SK-N-SH treated with all-trans-retinoic acid at 6 μM for 48 hours (cell line): ENCODE measurements at regions not wholly inside any gene's neighbourhood (a gene's known extent, or its start where the extent isn't known, plus 50 kb on each side); places are given as distances from the start of the nearest gene placed in this dataset.

Source experiments
- ATAC-seq: fragments of 200-7000 bp; cut with Tn5 transposase; 3 replicates; pipeline ENCODE4 v1.9.1; 2020; ENCODE audit warnings: mild to moderate bottlenecking, moderate library complexity
- ARNTL ChIP-seq: fragments of 450-650 bp; formaldehyde crosslinking; IDR thresholded peaks from 2 replicates; pipeline ENCODE4 v1.5.0; 2020; ENCODE audit warnings: low read depth, mild to moderate bottlenecking, moderate library complexity, borderline replicate concordance
- CREB5 ChIP-seq: fragments of 250-450 bp; sonication (Bioruptor Pico); IDR thresholded peaks from 2 replicates; pipeline ENCODE4 v1.5.1; 2020; ENCODE audit warnings: low read depth, mild to moderate bottlenecking, moderate library complexity
- CSRNP3 ChIP-seq: fragments of 250-450 bp; sonication (Bioruptor Pico); IDR thresholded peaks from 2 replicates; pipeline ENCODE4 v1.5.1; 2021; ENCODE audit warnings: mild to moderate bottlenecking, moderate library complexity
- GLIS3 ChIP-seq: fragments of 250-450 bp; sonication (Bioruptor Pico); IDR thresholded peaks from 2 replicates; pipeline ENCODE4 v1.5.0; 2020; ENCODE audit warnings: mild to moderate bottlenecking, moderate library complexity
- ISL1 ChIP-seq: fragments of 250-450 bp; sonication (Bioruptor Pico); IDR thresholded peaks from 2 replicates; pipeline ENCODE4 v2.1.2; 2022; ENCODE audit warnings: mild to moderate bottlenecking, moderate library complexity
- OSR1 ChIP-seq: fragments of 250-450 bp; sonication (Bioruptor Pico); IDR thresholded peaks from 2 replicates; pipeline ENCODE4 v1.8.0; 2022; ENCODE audit warnings: moderate library complexity, mild to moderate bottlenecking, inconsistent platforms
- PPARA ChIP-seq: fragments of 250-450 bp; sonication (Bioruptor Pico); IDR thresholded peaks from 2 replicates; pipeline ENCODE4 v1.5.0; 2020; ENCODE audit warnings: mild to moderate bottlenecking, borderline replicate concordance
- SNAI2 ChIP-seq: fragments of 250-450 bp; sonication (Bioruptor Pico); IDR thresholded peaks from 2 replicates; pipeline ENCODE4 v1.5.0; 2020; ENCODE audit warnings: mild to moderate bottlenecking, moderate library complexity
- TCF4 ChIP-seq: fragments of 250-450 bp; sonication (Bioruptor Pico); IDR thresholded peaks from 2 replicates; pipeline ENCODE4 v1.8.0; 2021; ENCODE audit warnings: mild to moderate bottlenecking, moderate library complexity, borderline replicate concordance
- TOX ChIP-seq: fragments of 250-450 bp; sonication (Bioruptor Pico); IDR thresholded peaks from 2 replicates; pipeline ENCODE4 v1.8.0; 2021; ENCODE audit warnings: mild to moderate bottlenecking, moderate library complexity, borderline replicate concordance
- ZC3H10 ChIP-seq: fragments of 250-450 bp; sonication (Bioruptor Pico); IDR thresholded peaks from 2 replicates; pipeline ENCODE4 v1.5.1; 2021; ENCODE audit warnings: mild to moderate bottlenecking, moderate library complexity
- ZFP3 ChIP-seq: fragments of 250-450 bp; sonication (Bioruptor Pico); IDR thresholded peaks from 2 replicates; pipeline ENCODE4 v1.5.0; 2020; ENCODE audit warnings: mild to moderate bottlenecking, moderate library complexity
- ZFP30 ChIP-seq: fragments of 450-650 bp; formaldehyde crosslinking; IDR thresholded peaks from 2 replicates; pipeline ENCODE4 v1.5.0; 2022; ENCODE audit warnings: mild to moderate bottlenecking, moderate library complexity
- ZNF565 ChIP-seq: fragments of 450-650 bp; formaldehyde crosslinking; conservative IDR thresholded peaks from 2 replicates; pipeline ENCODE4 v1.5.0; 2020; ENCODE audit warnings: low read depth, mild to moderate bottlenecking, moderate library complexity
- TF ChIP-seq, protein P1 (sequence below): fragments of 250-450 bp; sonication (Bioruptor Pico); IDR thresholded peaks from 2 replicates; pipeline ENCODE4 v1.8.0; 2021; ENCODE audit warnings: low read depth, mild to moderate bottlenecking, moderate library complexity, borderline replicate concordance
- TF ChIP-seq, protein P2 (sequence below): fragments of 250-450 bp; sonication (Bioruptor Pico); IDR thresholded peaks from 2 replicates; pipeline ENCODE4 v1.8.0; 2020; ENCODE audit warnings: mild to moderate bottlenecking, moderate library complexity, borderline replicate concordance
- TF ChIP-seq, protein P3 (sequence below): fragments of 250-450 bp; sonication (Bioruptor Pico); IDR thresholded peaks from 2 replicates; pipeline ENCODE4 v1.5.0; 2020; ENCODE audit warnings: mild to moderate bottlenecking, moderate library complexity

GRCh38 chr13:99053636-99054233, 75.9 kb upstream of the DOCK9 start:
- ATAC-seq = peak; percentile 32; the same call in 2 of the 3 replicates

DNA sequence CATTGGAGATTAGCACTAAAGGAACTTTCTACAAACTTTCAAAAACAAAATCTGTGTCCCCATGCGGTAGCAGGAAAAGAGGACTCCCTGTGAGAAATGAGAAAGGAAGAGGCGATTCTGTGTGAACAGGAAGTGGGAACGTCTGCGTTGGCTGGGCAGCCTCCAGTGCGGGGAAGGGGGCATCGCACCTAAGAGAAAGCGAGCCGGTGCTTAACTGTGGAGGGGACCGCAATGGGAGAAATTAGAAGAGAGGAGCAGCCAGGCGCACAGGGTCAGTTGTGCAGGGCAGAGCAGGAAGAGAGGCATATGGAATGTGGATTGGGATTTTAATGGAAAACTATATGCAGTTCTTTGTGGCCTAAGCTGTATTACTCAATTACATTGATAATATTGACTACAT, 77.4 kb upstream of the DOCK9 start:
- no peak for TF ChIP-seq GLIS3 (CRISPR knock-in tag)
- no peak for ATAC-seq

More at GRCh38 chr13:99053636-99054233, 75.9 kb upstream of the DOCK9 start:
- no peak for TF ChIP-seq OSR1 (CRISPR knock-in tag)
- no peak for TF ChIP-seq CSRNP3 (CRISPR knock-in tag)
- no peak for TF ChIP-seq TCF4 (CRISPR knock-in tag)
- TF ChIP-seq ZNF565 (CRISPR knock-in tag) = no peak
- no peak for TF ChIP-seq CREB5 (CRISPR knock-in tag)
- TF ChIP-seq ZC3H10 (CRISPR knock-in tag) = no peak
- TF ChIP-seq TOX (CRISPR knock-in tag) = no peak
- TF ChIP-seq ARNTL (CRISPR knock-in tag) = no peak
- no peak for TF ChIP-seq ZFP3 (CRISPR knock-in tag)
- TF ChIP-seq, protein P1, sequence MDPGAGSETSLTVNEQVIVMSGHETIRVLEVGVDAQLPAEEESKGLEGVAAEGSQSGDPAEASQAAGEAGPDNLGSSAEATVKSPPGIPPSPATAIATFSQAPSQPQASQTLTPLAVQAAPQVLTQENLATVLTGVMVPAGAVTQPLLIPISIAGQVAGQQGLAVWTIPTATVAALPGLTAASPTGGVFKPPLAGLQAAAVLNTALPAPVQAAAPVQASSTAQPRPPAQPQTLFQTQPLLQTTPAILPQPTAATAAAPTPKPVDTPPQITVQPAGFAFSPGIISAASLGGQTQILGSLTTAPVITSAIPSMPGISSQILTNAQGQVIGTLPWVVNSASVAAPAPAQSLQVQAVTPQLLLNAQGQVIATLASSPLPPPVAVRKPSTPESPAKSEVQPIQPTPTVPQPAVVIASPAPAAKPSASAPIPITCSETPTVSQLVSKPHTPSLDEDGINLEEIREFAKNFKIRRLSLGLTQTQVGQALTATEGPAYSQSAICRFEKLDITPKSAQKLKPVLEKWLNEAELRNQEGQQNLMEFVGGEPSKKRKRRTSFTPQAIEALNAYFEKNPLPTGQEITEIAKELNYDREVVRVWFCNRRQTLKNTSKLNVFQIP (CRISPR knock-in tag) = no peak
- TF ChIP-seq, protein P2, sequence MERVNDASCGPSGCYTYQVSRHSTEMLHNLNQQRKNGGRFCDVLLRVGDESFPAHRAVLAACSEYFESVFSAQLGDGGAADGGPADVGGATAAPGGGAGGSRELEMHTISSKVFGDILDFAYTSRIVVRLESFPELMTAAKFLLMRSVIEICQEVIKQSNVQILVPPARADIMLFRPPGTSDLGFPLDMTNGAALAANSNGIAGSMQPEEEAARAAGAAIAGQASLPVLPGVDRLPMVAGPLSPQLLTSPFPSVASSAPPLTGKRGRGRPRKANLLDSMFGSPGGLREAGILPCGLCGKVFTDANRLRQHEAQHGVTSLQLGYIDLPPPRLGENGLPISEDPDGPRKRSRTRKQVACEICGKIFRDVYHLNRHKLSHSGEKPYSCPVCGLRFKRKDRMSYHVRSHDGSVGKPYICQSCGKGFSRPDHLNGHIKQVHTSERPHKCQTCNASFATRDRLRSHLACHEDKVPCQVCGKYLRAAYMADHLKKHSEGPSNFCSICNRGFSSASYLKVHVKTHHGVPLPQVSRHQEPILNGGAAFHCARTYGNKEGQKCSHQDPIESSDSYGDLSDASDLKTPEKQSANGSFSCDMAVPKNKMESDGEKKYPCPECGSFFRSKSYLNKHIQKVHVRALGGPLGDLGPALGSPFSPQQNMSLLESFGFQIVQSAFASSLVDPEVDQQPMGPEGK = no peak
- no peak for TF ChIP-seq SNAI2 (CRISPR knock-in tag)
- TF ChIP-seq, protein P3, sequence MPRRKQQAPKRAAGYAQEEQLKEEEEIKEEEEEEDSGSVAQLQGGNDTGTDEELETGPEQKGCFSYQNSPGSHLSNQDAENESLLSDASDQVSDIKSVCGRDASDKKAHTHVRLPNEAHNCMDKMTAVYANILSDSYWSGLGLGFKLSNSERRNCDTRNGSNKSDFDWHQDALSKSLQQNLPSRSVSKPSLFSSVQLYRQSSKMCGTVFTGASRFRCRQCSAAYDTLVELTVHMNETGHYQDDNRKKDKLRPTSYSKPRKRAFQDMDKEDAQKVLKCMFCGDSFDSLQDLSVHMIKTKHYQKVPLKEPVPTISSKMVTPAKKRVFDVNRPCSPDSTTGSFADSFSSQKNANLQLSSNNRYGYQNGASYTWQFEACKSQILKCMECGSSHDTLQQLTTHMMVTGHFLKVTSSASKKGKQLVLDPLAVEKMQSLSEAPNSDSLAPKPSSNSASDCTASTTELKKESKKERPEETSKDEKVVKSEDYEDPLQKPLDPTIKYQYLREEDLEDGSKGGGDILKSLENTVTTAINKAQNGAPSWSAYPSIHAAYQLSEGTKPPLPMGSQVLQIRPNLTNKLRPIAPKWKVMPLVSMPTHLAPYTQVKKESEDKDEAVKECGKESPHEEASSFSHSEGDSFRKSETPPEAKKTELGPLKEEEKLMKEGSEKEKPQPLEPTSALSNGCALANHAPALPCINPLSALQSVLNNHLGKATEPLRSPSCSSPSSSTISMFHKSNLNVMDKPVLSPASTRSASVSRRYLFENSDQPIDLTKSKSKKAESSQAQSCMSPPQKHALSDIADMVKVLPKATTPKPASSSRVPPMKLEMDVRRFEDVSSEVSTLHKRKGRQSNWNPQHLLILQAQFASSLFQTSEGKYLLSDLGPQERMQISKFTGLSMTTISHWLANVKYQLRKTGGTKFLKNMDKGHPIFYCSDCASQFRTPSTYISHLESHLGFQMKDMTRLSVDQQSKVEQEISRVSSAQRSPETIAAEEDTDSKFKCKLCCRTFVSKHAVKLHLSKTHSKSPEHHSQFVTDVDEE (CRISPR knock-in tag) = no peak
- TF ChIP-seq ZFP30 (CRISPR knock-in tag) = no peak
- TF ChIP-seq ISL1 (CRISPR knock-in tag) = no peak
- TF ChIP-seq PPARA = no peak
- TF ChIP-seq GLIS3 (CRISPR knock-in tag) = no peak

- ATAC-seq = peak; percentile 61
- peak; percentile 41; the same call in 1 of the 2 replicates for TF ChIP-seq ISL1 (CRISPR knock-in tag)
- no peak for TF ChIP-seq CREB5 (CRISPR knock-in tag)
Measured at GRCh38 chr13:99055735-99056134, 77.9 kb upstream of the DOCK9 start.
